WTC11 (cell line): ENCODE measurements at regions not wholly inside any gene's neighbourhood (a gene's known extent, or its start where the extent isn't known, plus 50 kb on each side); places are given as distances from the start of the nearest gene placed in this dataset.

Source experiments
- ATAC-seq: fragments of 200-7000 bp; cut with Tn5 transposase; 2 replicates; pipeline ENCODE4 v1.10.0; 2021; ENCODE audit warnings: mild to moderate bottlenecking, moderate library complexity
- CTCF ChIA-PET: fragments of 300-600 bp; sonication (Branson Sonifier 250); formaldehyde crosslinking; loops from one replicate; lab custom pipeline; 2021; ENCODE audit warnings: antibody characterized with exemption; lab: Charles Lee
- POLR2A ChIA-PET: fragments of 350-600 bp; sonication (Branson Sonifier 250); formaldehyde crosslinking; loops from one replicate; lab custom pipeline; 2021; ENCODE audit warnings: antibody characterized with exemption; lab: Charles Lee
- DNase-seq: peaks from one replicate; pipeline ENCODE4 v3.0.0; 2021; ENCODE audit warnings: low spot score
- H3K27ac Mint-ChIP-seq: 2 replicates; pipeline ENCODE4 v1.8.0; 2021; ENCODE audit warnings: mixed read lengths
- H3K27me3 Mint-ChIP-seq: 2 replicates; pipeline ENCODE4 v1.8.0; 2021; ENCODE audit warnings: low read depth, mild to moderate bottlenecking, moderate library complexity, mixed read lengths
- H3K36me3 Mint-ChIP-seq: 2 replicates; pipeline ENCODE4 v1.8.0; 2021; ENCODE audit warnings: mixed read lengths
- H3K4me1 Mint-ChIP-seq: 2 replicates; pipeline ENCODE4 v1.8.0; 2022; ENCODE audit warnings: mixed read lengths
- H3K4me3 Mint-ChIP-seq: 2 replicates; pipeline ENCODE4 v1.8.0; 2021; ENCODE audit warnings: mild to moderate bottlenecking, moderate library complexity, mixed read lengths
- H3K9me3 Mint-ChIP-seq: 2 replicates; pipeline ENCODE4 v1.8.0; 2021; ENCODE audit warnings: mixed read lengths
- ATF1 ChIP-seq: sonication (generic); formaldehyde crosslinking; IDR thresholded peaks from 2 replicates; pipeline ENCODE4 v1.8.1; 2023; ENCODE audit warnings: mild to moderate bottlenecking, moderate library complexity, missing genetic modification reagents
- ELF4 ChIP-seq: sonication (generic); formaldehyde crosslinking; IDR thresholded peaks from 2 replicates; pipeline ENCODE4 v1.8.1; 2022; ENCODE audit warnings: low read depth, mild to moderate bottlenecking, moderate library complexity, missing genetic modification reagents
- EMX1 ChIP-seq: fragments of 250-450 bp; sonication (Bioruptor Pico); IDR thresholded peaks from 2 replicates; pipeline ENCODE4 v1.8.0; 2021; ENCODE audit warnings: mild to moderate bottlenecking
- HMGA2 ChIP-seq: fragments of 250-450 bp; sonication (Bioruptor Pico); IDR thresholded peaks from 2 replicates; pipeline ENCODE4 v1.4.0; 2021; ENCODE audit warnings: mild to moderate bottlenecking, moderate library complexity
- JUN ChIP-seq: sonication (generic); formaldehyde crosslinking; IDR thresholded peaks from 2 replicates; pipeline ENCODE4 v1.8.0; 2023; ENCODE audit warnings: mild to moderate bottlenecking, missing genetic modification reagents
- MYBL2 ChIP-seq: sonication (generic); formaldehyde crosslinking; IDR thresholded peaks from 2 replicates; pipeline ENCODE4 v1.8.1; 2023; ENCODE audit warnings: mild to moderate bottlenecking, moderate library complexity, missing genetic modification reagents
- NFATC4 ChIP-seq: fragments of 250-450 bp; sonication (Bioruptor Pico); IDR thresholded peaks from 2 replicates; pipeline ENCODE4 v1.9.0; 2021; ENCODE audit warnings: mild to moderate bottlenecking
- OVOL2 ChIP-seq: fragments of 250-450 bp; sonication (Bioruptor Pico); IDR thresholded peaks from 2 replicates; pipeline ENCODE4 v1.9.0; 2021; ENCODE audit warnings: mild to moderate bottlenecking, borderline replicate concordance
- PRRX2 ChIP-seq: fragments of 250-450 bp; sonication (Bioruptor Pico); IDR thresholded peaks from 2 replicates; pipeline ENCODE4 v1.8.0; 2021; ENCODE audit warnings: mild to moderate bottlenecking
- SOX15 ChIP-seq: fragments of 250-450 bp; sonication (Bioruptor Pico); IDR thresholded peaks from 2 replicates; pipeline ENCODE4 v1.9.0; 2021; ENCODE audit warnings: mild to moderate bottlenecking
- ZBTB21 ChIP-seq: sonication (generic); formaldehyde crosslinking; IDR thresholded peaks from 2 replicates; pipeline ENCODE4 v1.8.1; 2023; ENCODE audit warnings: mild to moderate bottlenecking, missing genetic modification reagents, borderline replicate concordance
- ZNF138 ChIP-seq: sonication (generic); formaldehyde crosslinking; conservative IDR thresholded peaks from 2 replicates; pipeline ENCODE4 v1.8.1; 2022; ENCODE audit warnings: mild to moderate bottlenecking, moderate library complexity, missing genetic modification reagents
- ZNF219 ChIP-seq: sonication (generic); formaldehyde crosslinking; IDR thresholded peaks from 2 replicates; pipeline ENCODE4 v1.8.0; 2023; ENCODE audit warnings: missing genetic modification reagents, mild to moderate bottlenecking, borderline replicate concordance
- ZNF317 ChIP-seq: sonication (generic); formaldehyde crosslinking; IDR thresholded peaks from 2 replicates; pipeline ENCODE4 v1.8.1; 2023; ENCODE audit warnings: low read depth, mild to moderate bottlenecking, moderate library complexity, missing genetic modification reagents, borderline replicate concordance
- ZNF396 ChIP-seq: fragments of 250-450 bp; sonication (Bioruptor Pico); IDR thresholded peaks from 2 replicates; pipeline ENCODE4 v1.8.0; 2021; ENCODE audit warnings: mild to moderate bottlenecking, moderate library complexity, borderline replicate concordance
- TF ChIP-seq, protein P1 (sequence below): fragments of 250-450 bp; sonication (Bioruptor Pico); IDR thresholded peaks from 2 replicates; pipeline ENCODE4 v1.9.0; 2021; ENCODE audit warnings: mild to moderate bottlenecking
- TF ChIP-seq, protein P2 (sequence below): sonication (generic); formaldehyde crosslinking; IDR thresholded peaks from 2 replicates; pipeline ENCODE4 v1.8.1; 2022; ENCODE audit warnings: low read depth, mild to moderate bottlenecking, moderate library complexity, missing genetic modification reagents, borderline replicate concordance
- TF ChIP-seq, protein P3 (sequence below): sonication (generic); formaldehyde crosslinking; IDR thresholded peaks from 2 replicates; pipeline ENCODE4 v1.8.1; 2023; ENCODE audit warnings: mild to moderate bottlenecking, moderate library complexity, missing genetic modification reagents
- TF ChIP-seq, protein P4 (sequence below): fragments of 250-450 bp; sonication (Bioruptor Pico); IDR thresholded peaks from 2 replicates; pipeline ENCODE4 v1.8.0; 2021; ENCODE audit warnings: mild to moderate bottlenecking
- TF ChIP-seq, protein P5 (sequence below): sonication (generic); formaldehyde crosslinking; conservative IDR thresholded peaks from 2 replicates; pipeline ENCODE4 v1.8.1; 2023; ENCODE audit warnings: mild to moderate bottlenecking, low read depth, missing genetic modification reagents, moderate library complexity

DNA sequence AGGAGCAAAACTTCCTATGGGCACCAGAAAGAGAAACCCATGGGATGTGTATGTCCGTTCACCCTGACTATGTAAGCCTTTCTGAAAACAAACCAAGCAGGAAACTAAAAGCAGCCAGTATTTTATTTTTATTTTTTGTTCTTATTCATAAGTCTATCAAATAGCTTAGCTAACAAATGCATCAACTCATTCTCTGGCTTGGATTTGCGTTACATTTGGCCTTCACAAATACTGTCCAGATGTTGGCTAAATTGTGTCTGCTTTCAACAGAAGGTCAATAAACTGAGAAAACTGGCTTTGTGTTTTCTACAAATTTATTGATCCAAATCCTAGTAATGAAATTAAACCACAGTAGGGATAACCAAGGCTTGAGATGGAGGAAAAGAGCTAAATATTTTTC lies 379.0 kb downstream of the NOVA1 start:
- CTCF ChIA-PET, result no interaction called here
- H3K36me3 Mint-ChIP-seq, result no peaks in the 10 kb centered on the region

DNA sequence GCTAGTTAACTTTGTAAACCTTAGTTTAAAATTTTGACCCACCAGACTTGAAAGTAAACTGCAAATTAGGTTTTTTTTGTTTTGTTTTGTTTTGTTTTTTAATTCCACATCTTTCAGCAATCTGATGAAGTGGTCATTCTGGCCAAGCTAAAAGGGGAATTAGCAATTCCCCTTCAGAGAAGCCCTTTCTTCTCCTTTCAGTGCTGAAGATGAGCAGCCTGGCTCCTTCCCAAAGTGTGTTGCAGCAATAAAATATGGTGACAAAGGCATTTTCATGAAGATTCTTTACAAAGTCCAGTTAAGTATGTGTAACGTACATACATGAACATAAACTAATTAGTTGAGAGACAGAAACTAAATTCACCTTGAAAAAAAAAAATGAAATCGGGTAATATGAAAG lies 380.1 kb downstream of the NOVA1 start:
- Mint-ChIP-seq H3K27me3 (no peaks in the 10 kb centered on the region), H3K4me3 (no peak overlapping the region), H3K36me3 (no peaks in the 10 kb centered on the region)

More for the DNA sequence above, 379.0 kb downstream of the NOVA1 start:
- no peak for DNase-seq
- no peak for ATAC-seq
- no peak overlapping the region for H3K27ac Mint-ChIP-seq
- no peaks in the 10 kb centered on the region for H3K27me3 Mint-ChIP-seq
- no peak overlapping the region for H3K4me3 Mint-ChIP-seq
- POLR2A ChIA-PET, result no interaction called here
- peaks cover 8% of the 10 kb centered on the region for H3K4me1 Mint-ChIP-seq
- H3K9me3 Mint-ChIP-seq, result no peaks in the 10 kb centered on the region
- TF ChIP-seq NFATC4, result no peak
- TF ChIP-seq, protein P1, sequence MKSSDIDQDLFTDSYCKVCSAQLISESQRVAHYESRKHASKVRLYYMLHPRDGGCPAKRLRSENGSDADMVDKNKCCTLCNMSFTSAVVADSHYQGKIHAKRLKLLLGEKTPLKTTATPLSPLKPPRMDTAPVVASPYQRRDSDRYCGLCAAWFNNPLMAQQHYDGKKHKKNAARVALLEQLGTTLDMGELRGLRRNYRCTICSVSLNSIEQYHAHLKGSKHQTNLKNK (CRISPR knock-in tag), result no peak

DNA sequence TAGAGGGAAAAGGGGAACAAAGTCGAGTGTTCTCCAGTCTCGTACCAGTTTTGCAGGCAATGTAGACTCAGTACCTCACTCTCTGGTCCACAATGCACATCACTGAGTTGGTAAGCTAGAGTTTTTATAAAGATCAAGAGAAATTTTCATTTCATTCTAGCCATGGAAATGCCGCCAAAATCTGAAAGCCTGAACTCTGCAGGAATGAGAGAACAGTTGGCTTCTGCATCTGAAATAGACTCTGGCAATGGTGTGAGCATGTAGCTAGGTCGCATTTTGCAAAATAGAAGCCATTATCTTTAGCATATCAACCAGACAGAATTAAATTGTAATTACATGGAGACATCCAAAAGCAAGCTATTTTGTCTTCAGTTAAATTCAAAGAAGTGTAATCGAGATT lies 381.0 kb downstream of the NOVA1 start:
- Mint-ChIP-seq H3K9me3 (no peaks in the 10 kb centered on the region), H3K27ac (no peak overlapping the region), H3K4me3 (no peak overlapping the region), H3K27me3 (no peaks in the 10 kb centered on the region), H3K4me1 (peaks cover 8% of the 10 kb centered on the region), H3K36me3 (no peaks in the 10 kb centered on the region)
- CTCF ChIA-PET, result no interaction called here
- ATAC-seq (no peak), DNase-seq (no peak)
- POLR2A ChIA-PET, result no interaction called here
- TF ChIP-seq ATF1 (CRISPR knock-in tag) (no peak), ZNF396 (CRISPR knock-in tag) (no peak), ZBTB21 (no peak), ZNF138 (CRISPR knock-in tag) (no peak), SOX15 (no peak), EMX1 (CRISPR knock-in tag) (no peak), JUN (no peak)
- TF ChIP-seq, protein P2, sequence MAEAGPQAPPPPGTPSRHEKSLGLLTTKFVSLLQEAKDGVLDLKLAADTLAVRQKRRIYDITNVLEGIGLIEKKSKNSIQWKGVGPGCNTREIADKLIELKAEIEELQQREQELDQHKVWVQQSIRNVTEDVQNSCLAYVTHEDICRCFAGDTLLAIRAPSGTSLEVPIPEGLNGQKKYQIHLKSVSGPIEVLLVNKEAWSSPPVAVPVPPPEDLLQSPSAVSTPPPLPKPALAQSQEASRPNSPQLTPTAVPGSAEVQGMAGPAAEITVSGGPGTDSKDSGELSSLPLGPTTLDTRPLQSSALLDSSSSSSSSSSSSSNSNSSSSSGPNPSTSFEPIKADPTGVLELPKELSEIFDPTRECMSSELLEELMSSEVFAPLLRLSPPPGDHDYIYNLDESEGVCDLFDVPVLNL (CRISPR knock-in tag), result no peak
- TF ChIP-seq, protein P3, sequence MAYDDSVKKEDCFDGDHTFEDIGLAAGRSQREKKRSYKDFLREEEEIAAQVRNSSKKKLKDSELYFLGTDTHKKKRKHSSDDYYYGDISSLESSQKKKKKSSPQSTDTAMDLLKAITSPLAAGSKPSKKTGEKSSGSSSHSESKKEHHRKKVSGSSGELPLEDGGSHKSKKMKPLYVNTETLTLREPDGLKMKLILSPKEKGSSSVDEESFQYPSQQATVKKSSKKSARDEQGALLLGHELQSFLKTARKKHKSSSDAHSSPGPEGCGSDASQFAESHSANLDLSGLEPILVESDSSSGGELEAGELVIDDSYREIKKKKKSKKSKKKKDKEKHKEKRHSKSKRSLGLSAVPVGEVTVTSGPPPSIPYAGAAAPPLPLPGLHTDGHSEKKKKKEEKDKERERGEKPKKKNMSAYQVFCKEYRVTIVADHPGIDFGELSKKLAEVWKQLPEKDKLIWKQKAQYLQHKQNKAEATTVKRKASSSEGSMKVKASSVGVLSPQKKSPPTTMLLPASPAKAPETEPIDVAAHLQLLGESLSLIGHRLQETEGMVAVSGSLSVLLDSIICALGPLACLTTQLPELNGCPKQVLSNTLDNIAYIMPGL, result no peak
- TF ChIP-seq, protein P4, sequence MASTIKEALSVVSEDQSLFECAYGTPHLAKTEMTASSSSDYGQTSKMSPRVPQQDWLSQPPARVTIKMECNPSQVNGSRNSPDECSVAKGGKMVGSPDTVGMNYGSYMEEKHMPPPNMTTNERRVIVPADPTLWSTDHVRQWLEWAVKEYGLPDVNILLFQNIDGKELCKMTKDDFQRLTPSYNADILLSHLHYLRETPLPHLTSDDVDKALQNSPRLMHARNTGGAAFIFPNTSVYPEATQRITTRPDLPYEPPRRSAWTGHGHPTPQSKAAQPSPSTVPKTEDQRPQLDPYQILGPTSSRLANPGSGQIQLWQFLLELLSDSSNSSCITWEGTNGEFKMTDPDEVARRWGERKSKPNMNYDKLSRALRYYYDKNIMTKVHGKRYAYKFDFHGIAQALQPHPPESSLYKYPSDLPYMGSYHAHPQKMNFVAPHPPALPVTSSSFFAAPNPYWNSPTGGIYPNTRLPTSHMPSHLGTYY (CRISPR knock-in tag), result no peak

More for the DNA sequence above, 380.1 kb downstream of the NOVA1 start:
- DNase-seq (no peak), ATAC-seq (no peak)
- ChIA-PET POLR2A (no interaction called here), CTCF (no interaction called here)
- H3K27ac Mint-ChIP-seq, result no peak overlapping the region
- no peaks in the 10 kb centered on the region for H3K9me3 Mint-ChIP-seq
- TF ChIP-seq MYBL2 (CRISPR knock-in tag), result no peak
- peaks cover 8% of the 10 kb centered on the region for H3K4me1 Mint-ChIP-seq

DNA sequence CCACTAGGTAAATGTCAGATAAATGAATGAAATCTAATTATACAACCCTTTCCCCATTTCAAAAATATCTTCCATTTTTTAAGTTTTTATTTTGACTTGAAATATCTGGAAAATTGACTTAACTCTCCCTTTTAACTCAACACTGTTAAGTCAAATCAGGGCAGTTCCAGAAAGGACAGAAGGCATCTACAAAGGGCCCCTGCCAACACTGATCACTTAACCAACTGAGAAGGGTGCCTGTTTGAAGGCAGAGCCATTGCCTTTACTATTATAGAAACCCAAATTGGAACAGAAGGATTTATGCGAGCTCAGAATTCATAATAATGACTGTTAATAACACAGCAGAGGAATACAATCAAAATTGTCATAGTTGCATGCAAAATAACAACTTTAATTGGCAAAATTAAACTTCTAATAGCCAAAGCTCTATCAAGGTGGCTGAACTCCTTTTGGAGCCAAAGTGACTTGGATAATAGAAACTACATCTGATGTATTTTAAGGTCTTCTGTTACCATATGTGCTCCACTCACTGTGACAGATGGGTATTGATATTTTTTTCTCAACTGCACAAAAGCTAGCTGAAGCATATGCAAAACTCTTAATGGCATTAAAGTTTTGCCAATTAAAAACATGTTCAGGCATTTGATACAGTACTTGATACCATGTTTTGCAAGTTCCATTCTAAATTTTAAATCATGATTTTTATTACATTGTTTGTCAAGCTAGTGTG lies 383.8 kb downstream of the NOVA1 start:
- Mint-ChIP-seq H3K4me3 (no peak overlapping the region), H3K9me3 (no peaks in the 10 kb centered on the region), H3K27ac (no peak overlapping the region), H3K4me1 (peaks cover 8% of the 10 kb centered on the region), H3K27me3 (no peaks in the 10 kb centered on the region), H3K36me3 (no peaks in the 10 kb centered on the region)
- ChIA-PET POLR2A (no interaction called here), CTCF (no interaction called here)
- no peak for DNase-seq
- ATAC-seq, result no peak
- no peak for TF ChIP-seq HMGA2 (CRISPR knock-in tag)
- TF ChIP-seq OVOL2, result no peak
- TF ChIP-seq, protein P5, sequence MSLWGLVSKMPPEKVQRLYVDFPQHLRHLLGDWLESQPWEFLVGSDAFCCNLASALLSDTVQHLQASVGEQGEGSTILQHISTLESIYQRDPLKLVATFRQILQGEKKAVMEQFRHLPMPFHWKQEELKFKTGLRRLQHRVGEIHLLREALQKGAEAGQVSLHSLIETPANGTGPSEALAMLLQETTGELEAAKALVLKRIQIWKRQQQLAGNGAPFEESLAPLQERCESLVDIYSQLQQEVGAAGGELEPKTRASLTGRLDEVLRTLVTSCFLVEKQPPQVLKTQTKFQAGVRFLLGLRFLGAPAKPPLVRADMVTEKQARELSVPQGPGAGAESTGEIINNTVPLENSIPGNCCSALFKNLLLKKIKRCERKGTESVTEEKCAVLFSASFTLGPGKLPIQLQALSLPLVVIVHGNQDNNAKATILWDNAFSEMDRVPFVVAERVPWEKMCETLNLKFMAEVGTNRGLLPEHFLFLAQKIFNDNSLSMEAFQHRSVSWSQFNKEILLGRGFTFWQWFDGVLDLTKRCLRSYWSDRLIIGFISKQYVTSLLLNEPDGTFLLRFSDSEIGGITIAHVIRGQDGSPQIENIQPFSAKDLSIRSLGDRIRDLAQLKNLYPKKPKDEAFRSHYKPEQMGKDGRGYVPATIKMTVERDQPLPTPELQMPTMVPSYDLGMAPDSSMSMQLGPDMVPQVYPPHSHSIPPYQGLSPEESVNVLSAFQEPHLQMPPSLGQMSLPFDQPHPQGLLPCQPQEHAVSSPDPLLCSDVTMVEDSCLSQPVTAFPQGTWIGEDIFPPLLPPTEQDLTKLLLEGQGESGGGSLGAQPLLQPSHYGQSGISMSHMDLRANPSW (CRISPR knock-in tag), result no peak
- TF ChIP-seq ZBTB21, result no peak
- TF ChIP-seq ELF4 (CRISPR knock-in tag), result no peak
- no peak for TF ChIP-seq ZNF317
- no peak for TF ChIP-seq ZNF219 (CRISPR knock-in tag)
- TF ChIP-seq, protein P2 (CRISPR knock-in tag), result no peak
- no peak for TF ChIP-seq PRRX2 (CRISPR knock-in tag)
